Lung (tissue), 11 donors: ENCODE measurements at regions not wholly inside any gene's neighbourhood (a gene's known extent, or its start where the extent isn't known, plus 50 kb on each side); places are given as distances from the start of the nearest gene placed in this dataset.
A peak's percentile ranks its signal among the peaks of the same experiment; 100 is the strongest.

Experiments used
- ATAC-seq: fragments of 200-7000 bp; cut with Tn5 transposase; one replicate; pipeline ENCODE4 v1.9.1; 2020; ENCODE audit warnings: moderate number of reproducible peaks; ENCODE audit not compliant: insufficient read depth, low FRiP score
- DNase-seq, 3 donors: peaks; one replicate each; pipeline ENCODE4 v3.0.0-alpha.2; 2013 to 2017
- H3K27ac ChIP-seq, 2 donors: one replicate each; pipeline ENCODE4 v1.5.1; 2013; ENCODE audit warnings: mild to moderate bottlenecking in 2 of 2, moderate library complexity in 2 of 2, control low read depth in 1 of 2, inconsistent platforms in 1 of 2, low read depth in 1 of 2, low read length in 1 of 2
- H3K27me3 ChIP-seq, 3 donors: one replicate each; pipeline ENCODE4 v1.5.1; 2013; ENCODE audit warnings: low read length in 2 of 3; ENCODE audit not compliant: control insufficient read depth in 3 of 3, insufficient read depth in 3 of 3
- H3K36me3 ChIP-seq, 4 donors: one replicate each; pipeline ENCODE4 v1.5.1; 2013; ENCODE audit warnings: low read length in 4 of 4, mild to moderate bottlenecking in 1 of 4, moderate library complexity in 1 of 4; ENCODE audit not compliant: control insufficient read depth in 4 of 4, insufficient read depth in 4 of 4
- H3K4me1 ChIP-seq, 5 donors: one replicate each; pipeline ENCODE4 v1.5.1; 2013; ENCODE audit warnings: low read length in 5 of 5, mild to moderate bottlenecking in 2 of 5, moderate library complexity in 1 of 5; ENCODE audit not compliant: control insufficient read depth in 5 of 5, insufficient read depth in 5 of 5
- H3K4me3 ChIP-seq: one replicate; pipeline ENCODE4 v1.5.1; 2013; ENCODE audit warnings: mild to moderate bottlenecking, control low read depth, moderate library complexity
- H3K9ac ChIP-seq, 2 donors: one replicate each; pipeline ENCODE4 v1.5.1; 2013; ENCODE audit warnings: low read length in 2 of 2, control low read depth in 1 of 2; ENCODE audit not compliant: insufficient read depth in 1 of 2
- H3K9me3 ChIP-seq, 4 donors: one replicate each; pipeline ENCODE4 v1.5.1; 2013; ENCODE audit warnings: low read length in 3 of 4, mild to moderate bottlenecking in 1 of 4, moderate library complexity in 1 of 4; ENCODE audit not compliant: control insufficient read depth in 4 of 4, insufficient read depth in 3 of 4
- WGBS, 2 donors: extraction: QIAGEN DNeasy Blood & Tissue Kit; methylation state at CpG; one replicate each; pipeline ENCODE4 v1.1.7; 2013; 5-methylcytosine and 5-hydroxymethylcytosine counted together
- TF ChIP-seq, protein P1 (sequence below): IDR thresholded peaks from 2 replicates; pipeline ENCODE4 v1.5.1; 2012; ENCODE audit warnings: mild to moderate bottlenecking; ENCODE audit errors: control extremely low read depth, extremely low read depth
- donor health status: control.
- donor health status: control.
- donor health status: Bipolar disorder and iron deficiency.
- donor health status: healthy.
- donor health status: DM: yes; HTN: yes; CAD: no.

- TF ChIP-seq, protein P1, sequence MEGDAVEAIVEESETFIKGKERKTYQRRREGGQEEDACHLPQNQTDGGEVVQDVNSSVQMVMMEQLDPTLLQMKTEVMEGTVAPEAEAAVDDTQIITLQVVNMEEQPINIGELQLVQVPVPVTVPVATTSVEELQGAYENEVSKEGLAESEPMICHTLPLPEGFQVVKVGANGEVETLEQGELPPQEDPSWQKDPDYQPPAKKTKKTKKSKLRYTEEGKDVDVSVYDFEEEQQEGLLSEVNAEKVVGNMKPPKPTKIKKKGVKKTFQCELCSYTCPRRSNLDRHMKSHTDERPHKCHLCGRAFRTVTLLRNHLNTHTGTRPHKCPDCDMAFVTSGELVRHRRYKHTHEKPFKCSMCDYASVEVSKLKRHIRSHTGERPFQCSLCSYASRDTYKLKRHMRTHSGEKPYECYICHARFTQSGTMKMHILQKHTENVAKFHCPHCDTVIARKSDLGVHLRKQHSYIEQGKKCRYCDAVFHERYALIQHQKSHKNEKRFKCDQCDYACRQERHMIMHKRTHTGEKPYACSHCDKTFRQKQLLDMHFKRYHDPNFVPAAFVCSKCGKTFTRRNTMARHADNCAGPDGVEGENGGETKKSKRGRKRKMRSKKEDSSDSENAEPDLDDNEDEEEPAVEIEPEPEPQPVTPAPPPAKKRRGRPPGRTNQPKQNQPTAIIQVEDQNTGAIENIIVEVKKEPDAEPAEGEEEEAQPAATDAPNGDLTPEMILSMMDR: peak; percentile 66
- peak; percentile 79 to 88 (median 88) for DNase-seq
- Histone ChIP-seq H3K4me3 (no peak overlapping the region), H3K27ac (no peak overlapping the region), H3K9me3 (no peaks in the 10 kb centered on the region), H3K36me3 (no peaks in the 10 kb centered on the region), H3K27me3 (no peaks in the 10 kb centered on the region), H3K4me1 (peaks cover 0 to 3% (median 0%) of the 10 kb centered on the region in 5 donors), H3K9ac (no peak overlapping the region)
- WGBS, 2 donors: 24 to 25% methylated on average over 9 of the region's 9 CpGs
- ATAC-seq: peak; percentile 84
Measured at GRCh38 chr5:167723254-167723871, 568.1 kb upstream of the WWC1 start.

- DNase-seq (no peak), ATAC-seq (no peak)
- H3K9me3 ChIP-seq: no peaks in the 10 kb centered on the region
- TF ChIP-seq, protein P1: no peak
- 76% methylated on average over 2 of the region's 2 CpGs for WGBS, 2 donors
- no peaks in the 10 kb centered on the region for H3K27me3 ChIP-seq
- peaks cover 0 to 3% (median 0%) of the 10 kb centered on the region in 5 donors for H3K4me1 ChIP-seq
- no peaks in the 10 kb centered on the region for H3K36me3 ChIP-seq
- H3K9ac ChIP-seq: no peak overlapping the region
- no peak overlapping the region for H3K27ac ChIP-seq
- H3K4me3 ChIP-seq: no peak overlapping the region
Measured at GRCh38 chr5:167725264-167725663, 566.2 kb upstream of the WWC1 start.

DNA sequence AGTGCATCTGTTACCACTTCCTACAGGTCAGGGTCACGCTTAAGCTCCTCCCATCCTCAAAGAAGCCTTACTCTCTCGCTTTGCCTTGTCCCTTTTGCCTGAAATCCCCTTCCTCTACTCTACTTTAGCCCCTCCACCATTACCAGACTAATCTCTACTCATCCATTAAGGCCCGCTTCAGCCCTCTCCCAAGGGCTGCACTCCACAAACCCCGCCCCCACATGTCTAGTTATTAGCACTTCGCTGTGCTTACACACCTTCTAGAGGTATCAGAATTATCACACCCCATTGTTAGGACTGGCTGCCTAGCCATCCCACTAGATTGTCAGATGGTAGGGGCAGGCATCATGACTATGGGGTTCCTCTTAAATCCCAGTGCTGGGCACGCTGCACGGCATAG is 565.7 kb upstream of the WWC1 start:
- Histone ChIP-seq H3K4me3 (no peak overlapping the region), H3K9ac (no peak overlapping the region), H3K27ac (no peak overlapping the region), H3K4me1 (peaks cover 0 to 3% (median 0%) of the 10 kb centered on the region in 5 donors), H3K36me3 (no peaks in the 10 kb centered on the region), H3K27me3 (no peaks in the 10 kb centered on the region), H3K9me3 (no peaks in the 10 kb centered on the region)
- 86 to 92% methylated on average over 7 of the region's 7 CpGs for WGBS, 2 donors
- TF ChIP-seq, protein P1: no peak
- DNase-seq (no peak), ATAC-seq (no peak)

GRCh38 chr5:167726642-167727041 is 564.8 kb upstream of the WWC1 start:
- Histone ChIP-seq H3K9ac (no peak overlapping the region), H3K4me1 (peaks cover 0 to 3% (median 0%) of the 10 kb centered on the region in 5 donors), H3K36me3 (no peaks in the 10 kb centered on the region), H3K27ac (no peak overlapping the region), H3K4me3 (no peak overlapping the region), H3K27me3 (no peaks in the 10 kb centered on the region), H3K9me3 (no peaks in the 10 kb centered on the region)
- ATAC-seq (no peak), DNase-seq (no peak)
- TF ChIP-seq, protein P1: no peak
- 75 to 79% methylated on average over 2 of the region's 2 CpGs for WGBS, 2 donors
